ENCODE measurements at regions not wholly inside any gene's neighbourhood (a gene's known extent, or its start where the extent isn't known, plus 50 kb on each side); places are given as distances from the start of the nearest gene placed in this dataset.

DNA sequence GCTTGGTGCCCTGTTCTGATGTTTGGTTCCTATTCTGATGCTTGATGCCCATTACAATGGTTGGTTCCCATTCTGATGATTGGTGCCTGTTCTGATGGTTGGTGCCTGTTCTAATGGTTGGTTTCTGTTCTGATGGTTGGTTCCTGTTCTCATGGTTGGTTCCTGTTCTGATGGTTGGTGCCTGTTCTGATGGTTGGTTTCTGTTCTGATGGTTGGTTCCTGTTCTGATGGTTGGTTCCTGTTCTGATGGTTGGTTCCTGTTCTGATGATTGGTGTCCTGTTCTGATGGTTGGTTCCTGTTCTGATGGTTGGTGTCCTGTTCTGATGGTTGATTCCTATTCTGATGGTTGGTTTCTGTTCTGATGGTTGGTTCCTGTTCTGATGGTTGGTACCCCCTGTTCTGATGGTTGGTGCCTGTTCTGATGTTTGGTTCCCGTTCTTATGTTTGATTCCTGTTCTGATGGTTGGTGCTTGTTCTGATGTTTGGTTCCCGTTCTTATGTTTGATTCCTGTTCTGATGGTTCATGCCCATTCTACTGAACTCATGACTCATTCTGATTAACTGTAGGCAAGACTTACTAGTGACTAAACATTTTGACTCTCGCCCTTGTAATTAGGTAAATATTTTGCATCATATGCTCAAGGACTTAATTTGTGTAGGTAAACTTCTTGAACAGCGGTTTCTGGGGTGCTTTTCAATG lies 146.2 kb downstream of the DLL1 start:
- no peak for TF ChIP-seq EP300 (IDR thresholded peaks at IDR 0.05)
- no peak for TF ChIP-seq POLR2A (IDR thresholded peaks at IDR 0.05)
- TF ChIP-seq, protein P1, sequence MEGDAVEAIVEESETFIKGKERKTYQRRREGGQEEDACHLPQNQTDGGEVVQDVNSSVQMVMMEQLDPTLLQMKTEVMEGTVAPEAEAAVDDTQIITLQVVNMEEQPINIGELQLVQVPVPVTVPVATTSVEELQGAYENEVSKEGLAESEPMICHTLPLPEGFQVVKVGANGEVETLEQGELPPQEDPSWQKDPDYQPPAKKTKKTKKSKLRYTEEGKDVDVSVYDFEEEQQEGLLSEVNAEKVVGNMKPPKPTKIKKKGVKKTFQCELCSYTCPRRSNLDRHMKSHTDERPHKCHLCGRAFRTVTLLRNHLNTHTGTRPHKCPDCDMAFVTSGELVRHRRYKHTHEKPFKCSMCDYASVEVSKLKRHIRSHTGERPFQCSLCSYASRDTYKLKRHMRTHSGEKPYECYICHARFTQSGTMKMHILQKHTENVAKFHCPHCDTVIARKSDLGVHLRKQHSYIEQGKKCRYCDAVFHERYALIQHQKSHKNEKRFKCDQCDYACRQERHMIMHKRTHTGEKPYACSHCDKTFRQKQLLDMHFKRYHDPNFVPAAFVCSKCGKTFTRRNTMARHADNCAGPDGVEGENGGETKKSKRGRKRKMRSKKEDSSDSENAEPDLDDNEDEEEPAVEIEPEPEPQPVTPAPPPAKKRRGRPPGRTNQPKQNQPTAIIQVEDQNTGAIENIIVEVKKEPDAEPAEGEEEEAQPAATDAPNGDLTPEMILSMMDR (IDR thresholded peaks at IDR 0.05), result no peak

Data from upper lobe of left lung (tissue), 4 donors.